Neuronal stem cell (in vitro differentiated cells): ENCODE measurements at regions not wholly inside any gene's neighbourhood (a gene's known extent, or its start where the extent isn't known, plus 50 kb on each side); places are given as distances from the start of the nearest gene placed in this dataset.
"Not testable (repeated sequence)": the region's sequence is repeated elsewhere in the genome, so short reads cannot be mapped to it uniquely, and the experiment has no call there.

Source experiments
- DNase-seq: peaks from one replicate; pipeline ENCODE4 v3.0.0-alpha.2; 2013; ENCODE audit warnings: low spot score
- H2AFZ ChIP-seq: one replicate; pipeline ENCODE4 v1.6.1; 2013; ENCODE audit warnings: mild to moderate bottlenecking, low read length, inconsistent platforms
- H2AK5ac ChIP-seq: 2 replicates; pipeline ENCODE4 v1.6.1; 2013; ENCODE audit warnings: low read depth, mild to moderate bottlenecking, inconsistent platforms, low read length, moderate library complexity, mixed read lengths
- H2BK120ac ChIP-seq: 2 replicates; pipeline ENCODE4 v1.6.1; 2013; ENCODE audit warnings: low read depth, mild to moderate bottlenecking, inconsistent platforms, low read length, moderate library complexity, mixed read lengths
- H2BK12ac ChIP-seq: one replicate; pipeline ENCODE4 v1.6.1; 2013; ENCODE audit warnings: low read length, inconsistent platforms
- H2BK15ac ChIP-seq: 2 replicates; pipeline ENCODE4 v1.6.1; 2013; ENCODE audit warnings: mild to moderate bottlenecking, low read length, inconsistent platforms, mixed read lengths
- H2BK5ac ChIP-seq: one replicate; pipeline ENCODE4 v1.6.1; 2013; ENCODE audit warnings: inconsistent platforms, mild to moderate bottlenecking, low read length, moderate library complexity
- H3K14ac ChIP-seq: one replicate; pipeline ENCODE4 v1.6.1; 2013; ENCODE audit warnings: low read length, inconsistent platforms
- H3K18ac ChIP-seq: 2 replicates; pipeline ENCODE4 v1.6.1; 2013; ENCODE audit warnings: low read length, inconsistent platforms
- H3K23ac ChIP-seq: 2 replicates; pipeline ENCODE4 v1.6.1; 2013; ENCODE audit warnings: low read depth, mild to moderate bottlenecking, mixed read lengths, low read length, inconsistent platforms; ENCODE audit not compliant: poor library complexity
- H3K27ac ChIP-seq: replicated peaks from 3 replicates; pipeline ENCODE4 v1.5.1; 2013; ENCODE audit warnings: low read length, inconsistent platforms
- H3K27me3 ChIP-seq, 3 experiments: 2 replicates each; pipeline ENCODE4 v1.6.1; 2013; ENCODE audit warnings: low read length in 3 of 3, mild to moderate bottlenecking in 2 of 3, inconsistent platforms in 1 of 3, low read depth in 1 of 3, mixed read lengths in 1 of 3, moderate library complexity in 1 of 3; ENCODE audit not compliant: control insufficient read depth in 3 of 3, insufficient read depth in 3 of 3
- H3K36me3 ChIP-seq, 2 donors: replicated peaks in 1 of 2; 2 replicates each; pipeline ENCODE4 v1.6.1; 2013; ENCODE audit warnings: low read length in 2 of 2; ENCODE audit not compliant: control insufficient read depth in 2 of 2, insufficient read depth in 2 of 2
- H3K4ac ChIP-seq: 2 replicates; pipeline ENCODE4 v1.6.1; 2013; ENCODE audit warnings: inconsistent platforms, mild to moderate bottlenecking, low read length, moderate library complexity
- H3K4me1 ChIP-seq, 2 donors: 1 replicate in 1 of 2; 2 replicates in 1 of 2; pipeline ENCODE4 v1.6.1; 2013; ENCODE audit warnings: low read length in 2 of 2, low read depth in 1 of 2; ENCODE audit not compliant: control insufficient read depth in 2 of 2, insufficient read depth in 1 of 2
- H3K4me2 ChIP-seq: one replicate; pipeline ENCODE4 v1.6.1; 2013; ENCODE audit warnings: mild to moderate bottlenecking, low read length, inconsistent platforms; ENCODE audit not compliant: insufficient read depth, poor library complexity, severe bottlenecking
- H3K4me3 ChIP-seq, 2 donors: 2 replicates each; pipeline ENCODE4 v1.5.1; 2013; ENCODE audit warnings: low read length in 2 of 2, mild to moderate bottlenecking in 2 of 2, inconsistent platforms in 1 of 2, moderate library complexity in 1 of 2
- H3K79me1 ChIP-seq: one replicate; pipeline ENCODE4 v1.6.1; 2013; ENCODE audit warnings: low read depth, mild to moderate bottlenecking, inconsistent platforms, low read length, moderate library complexity
- H3K9ac ChIP-seq: one replicate; pipeline ENCODE4 v1.6.1; 2013; ENCODE audit warnings: mild to moderate bottlenecking, low read depth, low read length, inconsistent platforms; ENCODE audit not compliant: poor library complexity
- H3K9me3 ChIP-seq, 2 donors: replicated peaks in 1 of 2; 2 replicates each; pipeline versions ENCODE3 to v1.6.1; 2013; ENCODE audit warnings: low read length in 2 of 2, mild to moderate bottlenecking in 2 of 2, inconsistent platforms in 1 of 2, low read depth in 1 of 2, mixed read lengths in 1 of 2, moderate library complexity in 1 of 2; ENCODE audit not compliant: control insufficient read depth in 2 of 2, insufficient read depth in 1 of 2
- H4K8ac ChIP-seq: one replicate; pipeline ENCODE4 v1.6.1; 2013; ENCODE audit warnings: low read depth, mild to moderate bottlenecking, inconsistent platforms, low read length, moderate library complexity
- H4K91ac ChIP-seq: one replicate; pipeline ENCODE4 v1.6.1; 2013; ENCODE audit warnings: low read length, low read depth, mild to moderate bottlenecking, inconsistent platforms; ENCODE audit not compliant: poor library complexity
- WGBS, 2 donors: extraction: QIAGEN DNeasy Blood & Tissue Kit; methylation state at CpG; one replicate each; pipeline ENCODE4 v1.1.7; 2013; ENCODE audit warnings: missing lambda C conversion rate in 2 of 2, mixed read lengths in 1 of 2; ENCODE audit not compliant: insufficient read length in 2 of 2, insufficient replicate concordance in 1 of 2; ENCODE audit errors: extremely low coverage in 2 of 2; 5-methylcytosine and 5-hydroxymethylcytosine counted together

DNA sequence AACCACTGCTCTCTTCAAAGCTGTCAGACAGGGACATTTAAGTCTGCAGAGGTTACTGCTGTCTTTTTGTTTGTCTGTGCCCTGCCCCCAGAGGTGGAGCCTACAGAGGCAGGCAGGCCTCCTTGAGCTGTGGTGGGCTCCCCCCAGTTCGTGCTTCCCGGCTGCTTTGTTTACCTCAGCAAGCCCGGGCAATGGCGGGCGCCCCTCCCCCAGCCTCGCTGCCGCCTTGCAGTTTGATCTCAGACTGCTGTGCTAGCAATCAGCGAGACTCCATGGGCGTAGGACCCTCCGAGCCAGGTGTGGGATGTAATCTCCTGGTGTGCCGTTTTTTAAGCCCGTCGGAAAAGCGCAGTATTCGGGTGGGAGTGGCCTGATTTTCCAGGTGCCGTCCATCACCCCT is 93.4 kb upstream of the PRMT8 start:
- not testable (repeated sequence) for DNase-seq, H3K27me3 ChIP-seq, H3K4me3 ChIP-seq, H2BK15ac ChIP-seq, H2BK120ac ChIP-seq, H3K9me3 ChIP-seq, H3K36me3 ChIP-seq, H2AK5ac ChIP-seq, H3K79me1 ChIP-seq, H4K91ac ChIP-seq, H2BK5ac ChIP-seq, H3K4me2 ChIP-seq, H3K4ac ChIP-seq, H3K4me1 ChIP-seq, H3K23ac ChIP-seq, H4K8ac ChIP-seq, H2BK12ac ChIP-seq, H3K14ac ChIP-seq, H3K18ac ChIP-seq, H3K27ac ChIP-seq, H3K9ac ChIP-seq
- peak overlapping the region; percentile 77 for H2AFZ ChIP-seq
- WGBS, 2 donors: no CpG with 5 or more reads among the region's 16 CpGs

DNA sequence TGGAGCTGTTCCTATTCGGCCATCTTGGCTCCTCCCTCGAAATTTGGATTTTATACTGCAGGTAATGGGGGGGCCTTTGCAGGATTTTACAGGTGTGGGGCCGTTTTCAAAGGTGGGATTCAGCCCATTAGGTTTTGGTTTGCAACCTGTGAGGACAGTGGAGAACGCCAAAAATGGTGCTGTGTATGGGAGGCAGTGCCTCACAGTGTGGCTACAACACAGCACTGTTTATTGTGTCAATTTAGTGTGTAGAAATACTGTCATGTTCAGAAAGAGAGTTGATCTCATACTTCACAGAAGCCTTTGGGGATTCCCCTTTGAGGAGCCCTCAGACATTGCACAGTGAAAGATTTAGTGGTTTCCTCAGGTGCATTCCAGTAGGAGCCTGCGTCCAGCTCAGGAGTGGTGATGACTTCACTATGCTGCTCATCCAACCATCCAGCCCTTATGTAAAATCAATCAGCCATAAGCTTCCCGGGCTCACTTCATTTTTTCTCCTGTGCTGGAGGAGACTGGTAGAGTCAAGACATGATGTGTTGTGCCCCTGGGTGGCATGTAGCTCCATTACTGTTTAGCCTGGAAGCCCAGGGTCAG is 92.7 kb upstream of the PRMT8 start:
- H3K79me1 ChIP-seq: no peaks in the 10 kb centered on the region
- no peak overlapping the region for H3K18ac ChIP-seq
- no peak overlapping the region for H3K4me3 ChIP-seq
- no peak overlapping the region for H2AK5ac ChIP-seq
- H3K9ac ChIP-seq: no peak overlapping the region
- no peak overlapping the region for H2BK5ac ChIP-seq
- no peak overlapping the region for H3K4me2 ChIP-seq
- peaks cover 4 to 10% of the 10 kb centered on the region in 2 donors for H3K9me3 ChIP-seq
- no peak overlapping the region for H3K23ac ChIP-seq
- H3K36me3 ChIP-seq: no peaks in the 10 kb centered on the region
- H2BK12ac ChIP-seq: no peak overlapping the region
- H4K8ac ChIP-seq: no peak overlapping the region
- no peaks in the 10 kb centered on the region for H3K27me3 ChIP-seq
- H4K91ac ChIP-seq: no peak overlapping the region
- H2AFZ ChIP-seq: peak overlapping the region; percentile 77
- H3K4me1 ChIP-seq: peaks cover 0 to 2% of the 10 kb centered on the region in 2 donors
- no peak overlapping the region for H2BK15ac ChIP-seq
- H3K27ac ChIP-seq: no peak overlapping the region
- no CpG with 5 or more reads among the region's 6 CpGs for WGBS, 2 donors
- no peak for DNase-seq
- H2BK120ac ChIP-seq: no peak overlapping the region
- H3K14ac ChIP-seq: no peak overlapping the region
- no peak overlapping the region for H3K4ac ChIP-seq

DNA sequence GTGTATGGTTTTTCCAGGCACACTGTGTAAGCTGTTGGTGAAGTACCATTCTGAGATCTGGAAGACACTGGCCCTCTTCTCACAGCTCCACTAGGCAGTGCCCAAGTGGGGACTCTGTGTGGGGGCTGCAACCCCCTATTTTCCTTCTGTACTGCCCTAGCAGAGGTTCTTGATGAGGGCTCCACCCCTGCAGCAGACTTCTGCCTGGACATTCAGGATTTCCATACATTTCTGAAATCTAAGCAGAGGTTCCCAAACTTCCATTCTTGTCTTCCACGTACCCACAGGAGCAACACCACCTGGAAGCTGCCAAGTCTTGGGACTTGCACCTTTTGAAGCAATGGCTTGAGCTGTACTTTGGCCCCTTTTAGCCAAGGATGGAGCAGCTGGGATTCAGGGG is 85.2 kb upstream of the PRMT8 start:
- H3K4ac ChIP-seq: no peak overlapping the region
- H3K79me1 ChIP-seq: no peaks in the 10 kb centered on the region

DNA sequence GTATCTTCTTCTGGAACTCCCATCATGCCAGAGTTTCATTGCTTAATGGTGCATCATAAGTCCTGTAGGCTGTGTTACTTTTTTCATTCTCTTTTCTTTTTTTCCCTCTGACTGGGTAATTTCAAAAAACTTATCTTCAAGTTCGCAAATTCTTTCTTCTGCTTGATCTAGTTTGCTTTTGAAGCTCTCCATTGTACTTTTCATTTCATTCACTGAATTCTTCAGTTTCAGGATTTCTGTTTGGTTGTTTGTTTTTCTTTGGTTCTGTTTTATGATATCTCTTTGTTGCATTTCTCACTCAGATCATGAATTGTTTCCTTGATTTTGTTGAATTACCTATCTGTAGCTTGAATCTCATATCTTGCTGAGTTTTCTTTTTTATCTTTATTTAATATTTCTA is 83.3 kb upstream of the PRMT8 start:
- Histone ChIP-seq H3K18ac (no peak overlapping the region), H2BK15ac (no peak overlapping the region), H4K8ac (no peak overlapping the region), H2BK5ac (no peak overlapping the region), H3K4me2 (no peak overlapping the region), H2AK5ac (no peak overlapping the region), H3K9me3 (peaks cover 7 to 17% of the 10 kb centered on the region in 2 donors), H3K4ac (no peak overlapping the region), H3K4me1 (no peaks in the 10 kb centered on the region), H3K23ac (no peak overlapping the region), H2BK12ac (no peak overlapping the region), H3K9ac (no peak overlapping the region), H2AFZ (no peak overlapping the region), H3K27me3 (no peaks in the 10 kb centered on the region), H3K27ac (no peak overlapping the region), H3K36me3 (no peaks in the 10 kb centered on the region), H2BK120ac (no peak overlapping the region), H3K79me1 (no peaks in the 10 kb centered on the region), H3K4me3 (no peak overlapping the region), H4K91ac (no peak overlapping the region), H3K14ac (no peak overlapping the region)
- DNase-seq: no peak
- WGBS, 2 donors: no CpG with 5 or more reads among the region's 1 CpG

More for the DNA sequence above, 85.2 kb upstream of the PRMT8 start:
- H2BK15ac ChIP-seq: no peak overlapping the region
- H3K4me2 ChIP-seq: no peak overlapping the region
- no peaks in the 10 kb centered on the region for H3K4me1 ChIP-seq
- no peak overlapping the region for H2AFZ ChIP-seq
- H3K23ac ChIP-seq: no peak overlapping the region
- H4K91ac ChIP-seq: no peak overlapping the region
- no peak overlapping the region for H2BK5ac ChIP-seq
- peaks cover 7 to 17% of the 10 kb centered on the region in 2 donors for H3K9me3 ChIP-seq
- H3K36me3 ChIP-seq: no peaks in the 10 kb centered on the region
- no peak overlapping the region for H2BK120ac ChIP-seq
- no peak overlapping the region for H3K14ac ChIP-seq
- H4K8ac ChIP-seq: no peak overlapping the region
- DNase-seq: no peak
- no peak overlapping the region for H2AK5ac ChIP-seq
- no peak overlapping the region for H3K4me3 ChIP-seq
- H3K27me3 ChIP-seq: no peaks in the 10 kb centered on the region
- no peak overlapping the region for H3K27ac ChIP-seq
- no peak overlapping the region for H3K18ac ChIP-seq
- no peak overlapping the region for H2BK12ac ChIP-seq
- H3K9ac ChIP-seq: no peak overlapping the region
- WGBS, 2 donors: no CpG with 5 or more reads among the region's 1 CpG
